Limb (tissue), 2 donors: ENCODE measurements at regions not wholly inside any gene's neighbourhood (a gene's known extent, or its start where the extent isn't known, plus 50 kb on each side); places are given as distances from the start of the nearest gene placed in this dataset.

Experiments
- DNase-seq, 2 donors: peaks; one replicate each; pipeline ENCODE4 v3.0.0-alpha.2; 2016; ENCODE audit errors: extremely low spot score in 2 of 2

GRCh38 chr1:186620566-186621350 is 59.5 kb downstream of the PTGS2 start:
- no peak for DNase-seq

- DNase-seq = no peak
These were observed 61.6 kb downstream of the PTGS2 start for GRCh38 chr1:186618401-186619170.

- DNase-seq = no peak
These were observed 62.3 kb downstream of the PTGS2 start for GRCh38 chr1:186617926-186618325.

GRCh38 chr1:186616511-186616910 is 63.7 kb downstream of the PTGS2 start:
- DNase-seq = no peak

- DNase-seq = no peak
These were observed 64.9 kb downstream of the PTGS2 start for GRCh38 chr1:186615332-186615731.

- DNase-seq = no peak
These were observed 69.1 kb downstream of the PTGS2 start for GRCh38 chr1:186611156-186611555.

GRCh38 chr1:186609183-186609582 is 71.0 kb downstream of the PTGS2 start:
- no peak for DNase-seq

- no peak for DNase-seq
These were observed 74.4 kb downstream of the PTGS2 start for GRCh38 chr1:186605762-186606350.

GRCh38 chr1:186595969-186596368 is 84.3 kb downstream of the PTGS2 start:
- DNase-seq = no peak

GRCh38 chr1:186578325-186579016 is 101.8 kb downstream of the PTGS2 start:
- no peak for DNase-seq

- DNase-seq = no peak
These were observed 102.6 kb downstream of the PTGS2 start for GRCh38 chr1:186577633-186578032.

GRCh38 chr1:186577216-186577615 is 103.0 kb downstream of the PTGS2 start:
- no peak for DNase-seq

GRCh38 chr1:186575348-186575747 is 104.9 kb downstream of the PTGS2 start:
- DNase-seq = no peak

- no peak for DNase-seq
These were observed 105.3 kb downstream of the PTGS2 start for GRCh38 chr1:186574926-186575325.

GRCh38 chr1:186572509-186572908 is 107.7 kb downstream of the PTGS2 start:
- no peak for DNase-seq

GRCh38 chr1:186571771-186572170 is 108.5 kb downstream of the PTGS2 start:
- DNase-seq = no peak

GRCh38 chr1:186569856-186570255 is 108.9 kb upstream of the PDC start:
- no peak for DNase-seq

- DNase-seq = no peak
These were observed 107.3 kb upstream of the PDC start for GRCh38 chr1:186568221-186568620.

GRCh38 chr1:186566140-186566855 is 105.4 kb upstream of the PDC start:
- no peak for DNase-seq

GRCh38 chr1:186564582-186564981 is 103.7 kb upstream of the PDC start:
- DNase-seq = peak in 1 of 2 donors; percentile 36

GRCh38 chr1:186559601-186560116 is 98.7 kb upstream of the PDC start:
- no peak for DNase-seq
